Activated CD4-positive, alpha-beta T cell treated with anti-CD3 and anti-CD28 coated beads, Interleukin-2, amount 10 ng/mL, durations not matched to agents 24 days and 14 days (primary cell): ENCODE measurements at regions not wholly inside any gene's neighbourhood (a gene's known extent, or its start where the extent isn't known, plus 50 kb on each side); places are given as distances from the start of the nearest gene placed in this dataset.

Experiments used
- DNase-seq: peaks from one replicate; pipeline ENCODE4 v3.0.0; 2022
- H3K27ac Mint-ChIP-seq: one replicate; pipeline ENCODE4 v1.8.0; 2022; ENCODE audit warnings: mild to moderate bottlenecking, mixed read lengths
- H3K27me3 Mint-ChIP-seq: one replicate; pipeline ENCODE4 v1.8.0; 2022; ENCODE audit warnings: mixed read lengths
- H3K36me3 Mint-ChIP-seq: one replicate; pipeline ENCODE4 v1.8.0; 2022; ENCODE audit warnings: low read depth, mild to moderate bottlenecking, mixed read lengths
- H3K4me1 Mint-ChIP-seq: one replicate; pipeline ENCODE4 v1.8.0; 2021; ENCODE audit warnings: mixed read lengths
- H3K4me3 Mint-ChIP-seq: one replicate; pipeline ENCODE4 v1.8.0; 2022; ENCODE audit warnings: mild to moderate bottlenecking, moderate library complexity, mixed read lengths
- H3K9me3 Mint-ChIP-seq: one replicate; pipeline ENCODE4 v1.8.0; 2021; ENCODE audit warnings: mixed read lengths
- intact Hi-C: fragments of 100-400 bp; cut with micrococcal nuclease; formaldehyde crosslinking; loops from one replicate; pipeline ENCODE4 v1.15.1; 2023

DNA sequence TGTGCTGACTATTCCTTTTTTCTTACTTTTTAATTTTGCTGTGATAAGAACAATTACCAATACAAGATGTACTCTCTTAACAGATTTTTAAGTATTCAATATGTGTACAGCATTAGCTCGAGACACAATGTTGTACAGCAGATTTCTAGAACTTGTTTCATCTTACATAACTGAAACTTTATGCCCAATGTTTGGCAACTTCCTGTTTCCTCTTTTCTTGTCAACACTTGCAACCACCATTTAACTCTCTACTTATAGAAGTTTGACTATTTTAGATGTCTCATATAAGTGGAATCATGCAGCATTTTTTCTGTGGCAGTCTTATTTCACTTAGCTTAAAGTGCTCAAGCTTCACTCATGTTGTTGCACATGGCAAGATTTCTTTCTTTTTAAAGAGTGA, 1426.8 kb downstream of the SLITRK5 start:
- no peaks in the 10 kb centered on the region for H3K27me3 Mint-ChIP-seq

GRCh38 chr13:89113744-89114143, 1442.6 kb downstream of the SLITRK5 start:
- Mint-ChIP-seq H3K27ac (no peak overlapping the region), H3K9me3 (no peaks in the 10 kb centered on the region), H3K4me3 (no peak overlapping the region), H3K27me3 (no peaks in the 10 kb centered on the region), H3K36me3 (no peaks in the 10 kb centered on the region), H3K4me1 (no peaks in the 10 kb centered on the region)
- DNase-seq: no peak
- intact Hi-C loops: no loop called here

More for the DNA sequence above, 1426.8 kb downstream of the SLITRK5 start:
- DNase-seq: no peak
- Mint-ChIP-seq H3K27ac (no peak overlapping the region), H3K36me3 (no peaks in the 10 kb centered on the region), H3K9me3 (peaks cover 5% of the 10 kb centered on the region), H3K4me1 (no peaks in the 10 kb centered on the region), H3K4me3 (no peak overlapping the region)
- intact Hi-C loops: no loop called here

DNA sequence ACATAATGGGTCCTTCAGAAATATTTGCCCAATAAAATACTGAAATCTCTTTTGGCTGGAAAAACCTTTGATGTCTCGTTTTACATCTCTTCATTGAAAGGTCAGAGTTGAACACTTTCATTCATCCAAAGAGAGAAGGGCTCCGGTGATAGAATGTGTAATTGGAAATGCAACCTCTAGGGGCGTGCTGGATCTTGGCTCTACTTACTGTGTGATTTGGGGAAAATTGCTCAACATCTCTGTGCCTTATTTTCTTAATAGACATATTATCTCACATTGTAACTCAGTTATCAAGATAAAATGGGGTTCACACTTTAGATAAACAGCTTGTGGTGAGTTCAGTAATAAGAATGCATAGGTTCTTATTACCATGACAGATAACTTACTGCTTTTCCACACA, 1444.1 kb downstream of the SLITRK5 start:
- Mint-ChIP-seq H3K4me3 (no peak overlapping the region), H3K27ac (no peak overlapping the region), H3K36me3 (no peaks in the 10 kb centered on the region), H3K27me3 (no peaks in the 10 kb centered on the region), H3K9me3 (peaks cover 6% of the 10 kb centered on the region), H3K4me1 (no peaks in the 10 kb centered on the region)
- intact Hi-C loops: no loop called here
- DNase-seq: no peak

GRCh38 chr13:89136678-89137077, 1465.5 kb downstream of the SLITRK5 start:
- Mint-ChIP-seq H3K27me3 (no peaks in the 10 kb centered on the region), H3K4me3 (no peak overlapping the region), H3K27ac (no peak overlapping the region), H3K9me3 (no peaks in the 10 kb centered on the region), H3K4me1 (no peaks in the 10 kb centered on the region), H3K36me3 (no peaks in the 10 kb centered on the region)
- intact Hi-C loops: no loop called here
- DNase-seq: no peak

- H3K36me3 Mint-ChIP-seq: no peaks in the 10 kb centered on the region
- intact Hi-C loops: no loop called here
These were observed 1479.2 kb downstream of the SLITRK5 start for GRCh38 chr13:89150362-89150761.

DNA sequence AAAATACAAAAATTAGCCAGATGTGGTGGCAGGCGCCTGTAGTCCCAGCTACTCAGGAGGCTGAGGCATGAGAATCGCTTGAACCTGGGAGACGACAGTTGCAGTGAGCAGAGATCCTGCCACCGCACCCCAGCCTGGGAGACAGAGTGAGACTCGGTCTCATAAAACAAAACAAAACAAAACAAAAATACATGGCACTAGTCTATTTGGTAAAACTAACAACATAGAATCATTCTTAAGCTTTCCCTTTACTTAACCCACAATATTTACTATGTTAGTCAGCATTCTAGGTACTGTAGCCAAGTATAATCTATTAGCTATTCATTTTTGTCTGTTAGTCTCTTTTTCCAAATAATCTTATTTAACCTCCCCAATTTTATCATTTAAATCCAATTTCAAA, 1482.8 kb downstream of the SLITRK5 start:
- Mint-ChIP-seq H3K4me1 (no peaks in the 10 kb centered on the region), H3K9me3 (no peaks in the 10 kb centered on the region), H3K4me3 (no peak overlapping the region), H3K36me3 (no peaks in the 10 kb centered on the region), H3K27ac (no peak overlapping the region), H3K27me3 (no peaks in the 10 kb centered on the region)
- DNase-seq: no peak
- intact Hi-C loops: no loop called here

More at GRCh38 chr13:89150362-89150761, 1479.2 kb downstream of the SLITRK5 start:
- Mint-ChIP-seq H3K27me3 (no peaks in the 10 kb centered on the region), H3K4me3 (no peak overlapping the region), H3K27ac (no peak overlapping the region), H3K9me3 (no peaks in the 10 kb centered on the region), H3K4me1 (no peaks in the 10 kb centered on the region)
- DNase-seq: no peak

- no peak overlapping the region for H3K4me3 Mint-ChIP-seq
- H3K27ac Mint-ChIP-seq: no peak overlapping the region
- peaks cover 4% of the 10 kb centered on the region for H3K9me3 Mint-ChIP-seq
- no peaks in the 10 kb centered on the region for H3K27me3 Mint-ChIP-seq
- H3K36me3 Mint-ChIP-seq: no peaks in the 10 kb centered on the region
- DNase-seq: no peak
- intact Hi-C loops: no loop called here
- H3K4me1 Mint-ChIP-seq: no peaks in the 10 kb centered on the region
These were observed 1491.9 kb downstream of the SLITRK5 start for GRCh38 chr13:89163096-89163495.

DNA sequence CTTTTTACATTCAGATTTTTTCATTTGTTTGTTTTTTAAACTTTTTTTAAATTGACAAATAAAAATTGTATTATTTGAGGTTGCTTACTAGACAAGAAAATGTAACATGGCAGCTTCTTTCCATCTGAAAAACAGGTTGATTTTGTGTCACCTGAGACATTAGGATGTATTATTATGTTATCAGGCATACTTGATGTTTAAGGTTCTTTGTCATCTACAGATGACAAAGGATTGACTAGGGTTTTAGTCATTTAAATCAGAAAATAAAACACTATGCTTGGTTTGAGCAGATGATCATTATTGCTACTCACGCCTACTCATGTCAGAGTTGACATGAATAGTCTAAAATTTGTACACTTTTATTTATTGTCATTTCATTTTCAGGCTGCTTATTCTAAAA, 1494.5 kb downstream of the SLITRK5 start:
- Mint-ChIP-seq H3K27me3 (no peaks in the 10 kb centered on the region), H3K27ac (no peak overlapping the region), H3K4me1 (no peaks in the 10 kb centered on the region), H3K36me3 (no peaks in the 10 kb centered on the region), H3K9me3 (peaks cover 4% of the 10 kb centered on the region), H3K4me3 (no peak overlapping the region)
- no peak for DNase-seq
- intact Hi-C loops: no loop called here

DNA sequence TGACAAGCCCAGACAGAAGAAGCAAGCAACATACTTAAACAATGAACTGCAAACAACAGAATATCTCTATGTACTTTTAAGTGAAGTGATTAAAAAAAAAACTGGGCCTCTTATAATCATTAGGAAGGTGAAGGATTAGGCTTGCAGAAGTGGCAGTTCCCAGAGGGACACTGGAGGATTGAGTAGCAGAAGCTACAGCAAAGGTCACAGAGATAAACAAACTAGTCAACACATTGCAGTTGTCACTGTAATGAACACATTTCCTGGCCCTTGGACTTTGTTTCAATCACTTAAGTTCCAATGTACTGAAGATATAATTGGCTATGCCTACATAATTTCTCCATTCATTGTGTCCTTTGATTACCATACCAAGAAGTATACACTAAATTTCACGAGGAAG, 1498.8 kb downstream of the SLITRK5 start:
- intact Hi-C loops: no loop called here
- no peaks in the 10 kb centered on the region for H3K9me3 Mint-ChIP-seq
- no peak for DNase-seq
- no peak overlapping the region for H3K27ac Mint-ChIP-seq
- no peaks in the 10 kb centered on the region for H3K4me1 Mint-ChIP-seq
- no peak overlapping the region for H3K4me3 Mint-ChIP-seq
- H3K27me3 Mint-ChIP-seq: no peaks in the 10 kb centered on the region
- no peaks in the 10 kb centered on the region for H3K36me3 Mint-ChIP-seq

DNA sequence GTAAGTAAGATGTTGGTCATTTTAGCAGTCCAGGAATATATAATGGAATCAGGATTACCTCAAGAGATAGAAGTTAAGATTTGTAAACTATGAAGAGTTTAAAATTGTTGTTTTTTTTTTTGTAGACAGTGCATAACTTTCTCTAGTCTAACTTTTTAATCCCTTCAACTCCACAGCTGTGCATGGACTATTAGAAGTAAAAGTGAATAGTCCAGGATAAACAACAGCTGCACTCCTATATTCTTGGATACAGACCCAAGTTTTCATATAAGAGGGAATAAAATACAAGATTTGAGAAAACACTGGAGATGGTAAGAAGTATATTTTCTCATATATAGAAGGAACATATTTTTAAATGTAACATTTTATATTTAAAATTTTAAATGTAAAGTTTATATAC, 1509.9 kb downstream of the SLITRK5 start:
- H3K27me3 Mint-ChIP-seq: no peaks in the 10 kb centered on the region
- H3K4me3 Mint-ChIP-seq: no peak overlapping the region
- H3K27ac Mint-ChIP-seq: no peak overlapping the region
- intact Hi-C loops: no loop called here
- no peaks in the 10 kb centered on the region for H3K4me1 Mint-ChIP-seq
- no peaks in the 10 kb centered on the region for H3K36me3 Mint-ChIP-seq
- no peak for DNase-seq
- peaks cover 14% of the 10 kb centered on the region for H3K9me3 Mint-ChIP-seq

- intact Hi-C loops: no loop called here
- Mint-ChIP-seq H3K4me1 (no peaks in the 10 kb centered on the region), H3K27ac (no peak overlapping the region), H3K9me3 (no peaks in the 10 kb centered on the region), H3K36me3 (no peaks in the 10 kb centered on the region), H3K27me3 (no peaks in the 10 kb centered on the region), H3K4me3 (no peak overlapping the region)
- no peak for DNase-seq
These were observed 1528.0 kb downstream of the SLITRK5 start for GRCh38 chr13:89199138-89199537.

GRCh38 chr13:89204435-89204834, 1533.3 kb downstream of the SLITRK5 start:
- H3K36me3 Mint-ChIP-seq: no peaks in the 10 kb centered on the region
- H3K27me3 Mint-ChIP-seq: no peaks in the 10 kb centered on the region
- H3K4me1 Mint-ChIP-seq: no peaks in the 10 kb centered on the region
- H3K27ac Mint-ChIP-seq: no peak overlapping the region
- intact Hi-C loops: no loop called here
- no peaks in the 10 kb centered on the region for H3K9me3 Mint-ChIP-seq
- DNase-seq: no peak
- H3K4me3 Mint-ChIP-seq: no peak overlapping the region

- intact Hi-C loops: no loop called here
- Mint-ChIP-seq H3K4me1 (no peaks in the 10 kb centered on the region), H3K9me3 (no peaks in the 10 kb centered on the region), H3K27ac (no peak overlapping the region), H3K4me3 (no peak overlapping the region), H3K36me3 (no peaks in the 10 kb centered on the region), H3K27me3 (no peaks in the 10 kb centered on the region)
- no peak for DNase-seq
These were observed 1534.8 kb downstream of the SLITRK5 start for GRCh38 chr13:89205856-89206520.

GRCh38 chr13:89212186-89212585, 1541.0 kb downstream of the SLITRK5 start:
- H3K27me3 Mint-ChIP-seq: no peaks in the 10 kb centered on the region
- no peaks in the 10 kb centered on the region for H3K4me1 Mint-ChIP-seq

DNA sequence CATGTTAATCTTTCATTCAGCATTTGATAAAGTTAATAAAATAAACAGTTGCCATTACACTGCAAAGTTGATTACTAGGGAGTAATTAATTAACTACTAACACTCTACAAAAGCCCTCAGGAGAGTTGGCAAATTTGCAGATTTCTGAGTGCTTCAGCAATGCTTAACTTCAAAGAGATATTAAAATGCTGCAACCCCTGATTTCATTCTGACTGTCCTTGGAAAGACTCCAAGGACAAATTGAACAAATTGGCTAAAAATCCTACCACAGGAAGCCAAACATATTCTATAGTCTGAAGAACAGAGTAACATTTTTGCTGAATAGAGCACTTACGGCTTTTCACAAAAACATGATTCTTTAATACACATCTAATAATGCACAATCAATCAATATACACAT, 1543.0 kb downstream of the SLITRK5 start:
- Mint-ChIP-seq H3K9me3 (no peaks in the 10 kb centered on the region), H3K36me3 (no peaks in the 10 kb centered on the region), H3K27me3 (no peaks in the 10 kb centered on the region), H3K4me1 (no peaks in the 10 kb centered on the region), H3K27ac (no peak overlapping the region), H3K4me3 (no peak overlapping the region)
- DNase-seq: no peak
- intact Hi-C loops: no loop called here

More at GRCh38 chr13:89212186-89212585, 1541.0 kb downstream of the SLITRK5 start:
- DNase-seq: no peak
- Mint-ChIP-seq H3K36me3 (no peaks in the 10 kb centered on the region), H3K4me3 (no peak overlapping the region), H3K9me3 (no peaks in the 10 kb centered on the region), H3K27ac (no peak overlapping the region)
- intact Hi-C loops: no loop called here
